ENCODE measurements at regions not wholly inside any gene's neighbourhood (a gene's known extent, or its start where the extent isn't known, plus 50 kb on each side); places are given as distances from the start of the nearest gene placed in this dataset.
"Not testable (repeated sequence)": the region's sequence is repeated elsewhere in the genome, so short reads cannot be mapped to it uniquely, and the experiment has no call there.

DNA sequence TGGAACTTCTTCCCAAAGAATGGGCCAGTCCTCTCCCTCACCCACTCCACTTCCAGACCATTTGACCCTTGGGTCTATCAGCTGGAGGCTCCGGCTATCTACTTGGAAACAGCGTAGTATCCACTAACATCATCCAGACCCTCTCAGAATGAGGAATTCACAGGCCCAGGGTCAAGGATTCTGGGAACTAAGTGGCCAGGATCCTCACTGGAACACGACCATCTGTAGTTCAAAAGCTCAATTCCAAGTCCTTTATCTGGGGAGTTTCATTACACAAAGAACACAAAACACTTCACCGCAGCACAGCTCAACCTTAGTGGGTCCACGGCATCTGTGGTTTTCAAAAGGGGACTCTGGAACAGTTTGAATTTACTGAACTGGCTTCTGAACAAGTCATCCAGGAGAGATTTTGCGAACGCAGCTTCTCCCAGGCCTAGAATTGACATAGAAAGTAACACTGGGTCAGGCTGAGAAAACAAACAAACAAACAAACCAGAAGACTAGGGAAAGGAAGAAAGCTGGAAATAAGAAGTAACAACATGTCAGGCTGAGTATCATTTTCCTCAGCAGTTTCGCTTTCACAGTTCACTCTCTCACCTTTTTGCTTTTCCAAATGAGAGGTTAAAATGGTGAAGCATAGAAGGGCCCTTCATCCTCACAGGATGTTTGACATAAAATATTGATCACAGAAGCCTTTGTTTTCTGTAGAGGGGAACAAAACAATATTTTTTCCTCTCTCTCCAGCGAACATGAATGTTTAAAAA is 57.6 kb upstream of the USP6NL start:
- DNase-seq (ENCODE audit: low read depth in 4 of 4, low spot score in 3 of 4), result no peak

DNA sequence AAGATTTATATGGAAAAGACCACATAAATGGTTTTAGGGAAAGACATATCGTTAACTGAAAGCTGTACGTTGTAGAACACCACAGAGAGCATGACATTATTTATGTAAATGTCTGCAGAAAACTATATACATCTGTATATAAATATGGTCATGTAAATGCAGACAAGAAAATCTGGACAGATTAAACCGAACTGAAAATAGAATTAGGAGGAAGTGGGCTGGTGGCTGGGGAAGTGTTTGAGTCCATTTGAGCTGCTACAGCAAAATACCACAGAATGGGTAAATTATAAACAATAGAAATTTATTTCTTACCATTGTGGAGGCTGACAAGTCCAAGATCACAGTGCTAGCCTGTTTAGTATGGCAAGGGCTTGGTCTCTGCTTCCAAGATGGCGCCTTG is 56.3 kb upstream of the USP6NL start:
- no peak for DNase-seq (ENCODE audit: low read depth in 4 of 4, low spot score in 3 of 4)

DNA sequence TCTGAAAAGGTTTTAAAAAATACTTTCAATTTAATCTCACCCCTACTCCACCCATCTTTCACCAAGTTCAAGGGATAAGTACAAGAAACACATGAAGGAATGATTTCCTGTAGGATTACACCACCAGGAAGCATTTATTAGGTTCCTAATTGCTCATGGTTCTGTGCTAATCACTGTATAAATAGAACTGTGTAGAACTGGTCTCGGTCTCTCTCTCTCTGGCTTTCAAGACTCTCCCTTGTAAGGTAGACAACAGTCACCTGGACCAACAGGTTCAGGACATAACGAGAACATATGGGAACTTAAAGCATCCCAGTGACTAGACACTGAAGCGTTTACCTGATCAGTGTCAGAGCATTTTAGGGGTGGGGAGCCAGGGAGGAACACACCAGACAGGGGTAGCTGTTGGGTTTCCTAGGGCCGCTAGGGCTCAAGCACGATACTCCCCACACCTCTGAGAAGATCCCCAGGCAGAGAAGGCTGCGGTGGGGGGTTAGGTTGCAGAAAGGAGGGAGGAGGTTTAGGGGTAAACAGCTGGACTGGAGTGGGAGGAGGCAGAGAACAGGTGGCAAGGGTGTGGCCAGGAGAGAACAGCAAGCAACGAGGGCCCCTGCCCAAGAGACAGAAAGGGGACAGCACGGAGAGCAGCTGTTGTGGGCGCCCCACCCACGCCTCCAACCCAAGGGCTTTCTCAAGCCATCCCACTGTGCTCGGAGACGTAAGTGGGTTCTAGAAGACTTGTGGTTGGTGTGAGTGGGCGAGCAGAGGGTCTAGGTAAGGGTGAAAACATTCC is 52.5 kb upstream of the USP6NL start:
- DNase-seq (ENCODE audit: low read depth in 4 of 4, low spot score in 3 of 4), result no peak

DNA sequence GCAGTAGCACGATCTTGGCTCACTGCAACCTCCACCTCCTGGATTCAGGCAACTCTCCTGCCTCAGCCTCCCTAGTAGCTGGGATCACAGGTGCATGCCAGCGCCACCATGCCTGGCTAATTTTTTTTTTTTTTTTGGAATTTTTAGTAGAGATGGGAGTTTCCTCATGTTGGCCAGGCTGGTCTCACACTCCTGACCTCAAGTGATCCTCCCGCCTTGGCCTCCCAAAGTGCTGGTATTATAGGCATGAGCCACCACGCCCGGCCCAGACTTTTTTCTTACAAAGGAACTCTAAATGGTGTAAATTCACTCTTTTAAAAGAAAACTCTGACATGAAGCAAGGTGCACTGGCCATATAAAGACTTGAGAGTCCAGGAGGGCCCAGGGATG is 51.7 kb upstream of the USP6NL start:
- DNase-seq (ENCODE audit: low read depth in 4 of 4, low spot score in 3 of 4), result not testable (repeated sequence)

DNA sequence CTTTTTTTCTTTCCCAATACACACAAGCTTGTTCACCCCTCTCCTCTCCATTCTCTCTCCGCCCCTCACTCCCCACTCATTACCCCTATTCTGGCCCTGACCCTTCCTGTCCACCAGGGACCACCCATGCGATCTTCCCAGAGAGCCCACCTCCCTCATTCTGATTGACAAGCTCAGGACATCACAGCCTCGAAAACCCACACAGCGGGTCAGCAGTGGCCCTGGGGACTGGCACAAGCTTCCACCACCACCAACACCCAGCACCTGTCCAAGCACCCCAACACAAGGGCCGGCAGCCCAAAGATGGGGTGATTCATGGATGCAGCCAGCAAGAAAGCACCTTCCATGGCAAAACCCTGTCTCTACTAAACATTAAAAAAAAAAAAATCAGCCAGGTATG is 50.0 kb upstream of the USP6NL start:
- DNase-seq (ENCODE audit: low read depth in 4 of 4, low spot score in 3 of 4), result no peak

All from left renal pelvis (tissue), 4 donors.